ENCODE measurements at regions not wholly inside any gene's neighbourhood (a gene's known extent, or its start where the extent isn't known, plus 50 kb on each side); places are given as distances from the start of the nearest gene placed in this dataset.
"Not testable (repeated sequence)": the region's sequence is repeated elsewhere in the genome, so short reads cannot be mapped to it uniquely, and the experiment has no call there.

DNA sequence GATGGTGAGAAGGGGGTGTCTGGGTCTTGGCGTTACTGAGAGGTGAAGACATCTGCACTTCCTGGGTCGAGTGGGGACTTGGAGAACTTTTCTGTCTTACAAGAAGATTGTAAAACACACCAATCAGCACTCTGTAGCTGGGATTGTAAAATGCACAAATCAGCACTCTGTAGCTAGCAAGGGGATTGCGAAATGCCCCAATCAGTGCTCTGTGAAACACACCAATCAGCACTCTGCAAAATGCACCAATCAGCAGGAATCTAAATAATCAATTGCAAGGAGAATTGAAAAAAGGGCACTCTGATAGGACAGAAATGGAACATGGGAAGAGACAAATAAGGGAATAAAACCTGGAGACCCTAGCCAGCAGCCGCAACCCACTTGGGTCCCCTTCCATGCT lies 376.1 kb upstream of the SFSWAP start:
- no peaks in the 10 kb centered on the region for H3K4me1 ChIP-seq
- TF ChIP-seq POLR2A (IDR thresholded peaks at IDR 0.05) (no peak), POLR2AphosphoS5 (IDR thresholded peaks at IDR 0.05) (no peak), EP300 (IDR thresholded peaks at IDR 0.05) (no peak)
- TF ChIP-seq, protein P1, sequence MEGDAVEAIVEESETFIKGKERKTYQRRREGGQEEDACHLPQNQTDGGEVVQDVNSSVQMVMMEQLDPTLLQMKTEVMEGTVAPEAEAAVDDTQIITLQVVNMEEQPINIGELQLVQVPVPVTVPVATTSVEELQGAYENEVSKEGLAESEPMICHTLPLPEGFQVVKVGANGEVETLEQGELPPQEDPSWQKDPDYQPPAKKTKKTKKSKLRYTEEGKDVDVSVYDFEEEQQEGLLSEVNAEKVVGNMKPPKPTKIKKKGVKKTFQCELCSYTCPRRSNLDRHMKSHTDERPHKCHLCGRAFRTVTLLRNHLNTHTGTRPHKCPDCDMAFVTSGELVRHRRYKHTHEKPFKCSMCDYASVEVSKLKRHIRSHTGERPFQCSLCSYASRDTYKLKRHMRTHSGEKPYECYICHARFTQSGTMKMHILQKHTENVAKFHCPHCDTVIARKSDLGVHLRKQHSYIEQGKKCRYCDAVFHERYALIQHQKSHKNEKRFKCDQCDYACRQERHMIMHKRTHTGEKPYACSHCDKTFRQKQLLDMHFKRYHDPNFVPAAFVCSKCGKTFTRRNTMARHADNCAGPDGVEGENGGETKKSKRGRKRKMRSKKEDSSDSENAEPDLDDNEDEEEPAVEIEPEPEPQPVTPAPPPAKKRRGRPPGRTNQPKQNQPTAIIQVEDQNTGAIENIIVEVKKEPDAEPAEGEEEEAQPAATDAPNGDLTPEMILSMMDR (IDR thresholded peaks at IDR 0.05), result no peak
- H3K36me3 ChIP-seq, result no peaks in the 10 kb centered on the region
- intact Hi-C loops (cut with DNase I), result no loop called here
- H3K4me3 ChIP-seq, result no peak overlapping the region
- H3K9me3 ChIP-seq, result no peaks in the 10 kb centered on the region
- no peak for DNase-seq
- no peaks in the 10 kb centered on the region for H3K27me3 ChIP-seq
- 50 to 72% methylated on average over 4 of the region's 4 CpGs for WGBS, 2 donors
- no peak overlapping the region for H3K27ac ChIP-seq

DNA sequence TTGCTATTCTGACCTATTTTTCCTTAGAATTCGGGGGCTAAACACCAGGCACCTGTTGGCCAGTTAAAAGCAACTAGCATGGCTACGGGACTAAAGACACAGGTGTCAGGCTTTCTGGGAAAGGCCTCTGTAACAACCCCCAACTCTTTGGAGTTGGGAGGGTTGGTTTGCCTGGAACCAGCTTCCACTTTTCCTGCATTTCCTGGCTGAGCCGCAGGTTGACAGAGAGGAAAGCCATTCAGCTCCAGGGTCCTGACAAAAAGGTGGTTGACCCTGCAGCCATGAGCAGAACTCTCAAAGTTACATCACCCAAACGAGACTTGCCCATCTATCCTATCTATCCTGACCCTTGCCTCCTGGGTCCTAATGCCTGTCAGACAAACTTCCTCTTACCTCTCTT lies 375.4 kb upstream of the SFSWAP start:
- intact Hi-C loops (cut with DNase I), result no loop called here
- DNase-seq, result no peak
- WGBS, 2 donors, result 52 to 65% methylated on average over 4 of the region's 4 CpGs
- no peak overlapping the region for H3K27ac ChIP-seq
- no peak overlapping the region for H3K4me3 ChIP-seq
- H3K36me3 ChIP-seq, result no peaks in the 10 kb centered on the region
- H3K9me3 ChIP-seq, result no peaks in the 10 kb centered on the region
- no peaks in the 10 kb centered on the region for H3K4me1 ChIP-seq
- no peaks in the 10 kb centered on the region for H3K27me3 ChIP-seq
- no peak for TF ChIP-seq POLR2A (IDR thresholded peaks at IDR 0.05)
- no peak for TF ChIP-seq POLR2AphosphoS5 (IDR thresholded peaks at IDR 0.05)

DNA sequence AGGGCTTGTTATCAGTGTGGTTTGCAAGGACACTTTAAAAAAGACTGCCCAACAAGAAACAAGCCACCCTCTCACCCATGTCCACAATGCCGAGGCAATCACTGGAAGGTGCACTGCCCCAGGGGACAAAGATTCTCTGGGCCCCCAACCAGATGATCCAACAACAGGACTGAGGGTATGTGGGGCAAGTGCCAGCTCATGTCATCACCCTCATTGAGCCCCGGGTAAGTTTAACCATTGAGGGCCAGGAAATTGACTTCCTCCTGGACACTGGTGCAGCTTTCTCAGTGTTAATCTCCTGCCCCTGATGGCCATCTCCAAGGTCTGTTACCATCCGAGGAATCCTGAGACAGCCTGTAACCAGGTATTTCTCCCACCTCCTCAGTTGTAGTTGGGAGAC lies 373.0 kb upstream of the SFSWAP start:
- H3K4me3 ChIP-seq; H3K9me3 ChIP-seq; DNase-seq; H3K27ac ChIP-seq; intact Hi-C loops (cut with DNase I); H3K27me3 ChIP-seq; H3K4me1 ChIP-seq; H3K36me3 ChIP-seq: not testable (repeated sequence)
- 66 to 68% methylated on average over 3 of the region's 3 CpGs for WGBS, 2 donors

DNA sequence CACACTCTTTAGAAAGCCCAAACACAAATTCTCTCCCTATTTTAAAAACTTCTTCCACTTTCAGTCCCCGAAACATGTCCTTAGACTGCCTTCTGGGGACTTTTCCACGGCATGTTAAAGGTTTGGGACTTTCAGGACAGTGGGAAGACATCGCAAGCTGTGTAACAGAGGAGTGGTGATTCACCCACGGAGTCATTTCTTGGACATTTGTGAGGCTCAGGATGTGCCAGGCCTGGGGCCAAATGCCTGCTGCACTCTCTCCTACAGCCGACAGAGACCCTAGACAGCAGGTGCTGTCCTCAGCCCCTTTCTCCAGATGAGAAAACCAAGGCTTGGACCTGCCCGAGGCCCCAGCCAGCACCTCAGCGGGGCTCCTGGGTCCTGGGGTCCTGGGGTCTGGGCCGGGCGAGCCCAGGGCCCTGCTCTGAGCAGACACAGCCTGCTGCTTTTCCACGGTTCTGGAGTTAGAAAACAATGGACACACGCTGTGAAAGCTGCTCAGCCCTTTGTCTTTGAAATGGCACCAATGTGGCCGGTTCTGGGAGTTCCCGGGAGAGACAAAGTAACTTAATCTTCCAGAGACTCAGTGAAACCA lies 370.2 kb upstream of the SFSWAP start:
- Histone ChIP-seq H3K9me3 (no peaks in the 10 kb centered on the region), H3K27ac (no peak overlapping the region), H3K4me1 (no peaks in the 10 kb centered on the region), H3K27me3 (no peaks in the 10 kb centered on the region), H3K4me3 (no peak overlapping the region), H3K36me3 (no peaks in the 10 kb centered on the region)
- intact Hi-C loops (cut with DNase I), result no loop called here
- no peak for DNase-seq
- 78 to 85% methylated on average over 13 of the region's 13 CpGs for WGBS, 2 donors
- TF ChIP-seq EP300 (IDR thresholded peaks at IDR 0.05) (no peak), POLR2AphosphoS5 (IDR thresholded peaks at IDR 0.05) (no peak), POLR2A (IDR thresholded peaks at IDR 0.05) (no peak)
- TF ChIP-seq, protein P1 (IDR thresholded peaks at IDR 0.05), result no peak

DNA sequence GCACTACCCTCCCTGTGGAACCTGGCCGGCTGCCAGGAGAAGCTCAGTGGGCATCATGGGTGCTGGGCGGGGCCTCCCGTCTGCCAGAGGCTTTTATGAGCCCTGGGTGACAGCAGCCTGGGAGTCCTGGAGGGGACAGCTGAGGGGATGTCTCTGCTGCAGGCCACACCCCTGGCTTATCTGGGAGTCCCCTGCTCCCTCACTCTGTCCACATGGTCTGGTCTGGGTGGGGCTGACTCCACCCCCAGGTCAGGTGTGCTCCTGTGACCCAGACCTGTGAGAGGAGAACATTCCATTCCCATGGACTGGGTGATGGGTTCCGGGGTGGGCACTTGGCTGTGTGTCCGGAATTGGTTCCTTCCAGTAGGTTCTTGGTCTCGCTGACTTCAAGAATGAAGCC lies 369.3 kb upstream of the SFSWAP start:
- WGBS, 2 donors, result 41 to 65% methylated on average over 6 of the region's 6 CpGs

DNA sequence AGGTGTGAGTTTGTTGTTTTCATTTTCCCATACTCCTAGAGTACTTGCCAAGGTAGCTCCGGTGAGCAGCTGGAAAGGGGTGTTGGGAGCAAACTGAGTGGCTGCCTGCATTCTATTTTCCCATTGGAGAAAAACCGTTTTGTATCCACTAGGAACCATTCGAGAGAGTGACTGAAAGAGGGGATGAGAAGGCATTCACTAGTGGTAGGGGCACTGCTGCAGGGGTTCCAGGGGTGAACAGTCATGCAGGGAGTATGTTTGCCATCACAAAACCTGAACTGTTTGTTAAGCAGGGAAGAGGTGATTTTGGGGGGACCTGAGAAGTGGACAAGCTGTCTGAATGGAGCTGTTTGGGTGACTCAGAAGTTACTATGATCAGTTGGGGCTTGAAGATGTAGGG lies 367.5 kb upstream of the SFSWAP start:
- H3K36me3 ChIP-seq; H3K4me1 ChIP-seq; H3K4me3 ChIP-seq; H3K9me3 ChIP-seq; H3K27ac ChIP-seq; intact Hi-C loops (cut with DNase I); DNase-seq: not testable (repeated sequence)
- 74 to 78% methylated on average over 3 of the region's 3 CpGs for WGBS, 2 donors
- peaks cover 0 to 23% (median 9%) of the 10 kb centered on the region in 3 donors for H3K27me3 ChIP-seq

More for the DNA sequence above, 369.3 kb upstream of the SFSWAP start:
- H3K4me3 ChIP-seq; H3K27ac ChIP-seq; H3K27me3 ChIP-seq; H3K4me1 ChIP-seq; DNase-seq; H3K9me3 ChIP-seq; H3K36me3 ChIP-seq; intact Hi-C loops (cut with DNase I): not testable (repeated sequence)

DNA sequence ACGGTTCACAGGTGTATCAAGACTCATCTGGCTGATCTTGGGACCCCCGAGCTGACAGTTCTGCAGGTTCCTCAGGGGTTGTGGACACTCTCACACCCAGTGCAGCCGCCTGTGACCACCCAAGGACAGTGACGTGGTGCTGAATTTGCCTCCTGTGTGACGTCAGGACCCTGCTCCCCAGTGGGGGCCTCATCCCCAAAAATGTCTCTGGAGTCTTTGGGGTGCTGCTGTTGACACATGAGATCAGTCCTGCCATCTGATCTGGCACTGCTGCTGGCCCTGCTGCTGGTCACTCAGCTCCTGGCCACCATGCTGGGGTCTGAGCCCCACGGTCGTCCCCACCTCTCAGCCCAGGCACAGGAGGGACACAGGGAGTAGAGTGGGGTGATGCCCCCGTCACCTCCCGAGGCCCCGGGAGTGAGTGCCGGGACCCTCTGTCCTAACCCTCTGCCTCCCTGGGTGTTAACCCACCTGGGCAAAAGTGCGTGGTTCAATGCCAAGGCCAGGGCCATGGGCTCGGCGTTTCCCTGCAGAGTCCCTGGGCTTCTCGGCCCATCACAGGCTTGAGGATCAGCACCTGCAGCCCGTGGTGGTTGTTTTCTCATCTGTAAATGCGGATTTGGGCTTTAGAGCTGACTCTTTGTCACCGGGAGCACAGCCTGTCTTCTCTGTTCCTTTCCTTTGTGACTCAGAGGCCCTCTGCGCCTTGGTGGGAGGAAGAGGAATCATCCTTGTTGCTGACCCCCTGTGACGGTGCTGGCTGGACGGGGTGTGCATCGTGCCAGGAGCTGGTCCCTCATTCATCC lies 366.0 kb upstream of the SFSWAP start:
- H3K9me3 ChIP-seq; DNase-seq; H3K36me3 ChIP-seq; H3K27ac ChIP-seq; H3K4me3 ChIP-seq; H3K4me1 ChIP-seq; intact Hi-C loops (cut with DNase I): not testable (repeated sequence)
- peaks cover 0 to 37% (median 9%) of the 10 kb centered on the region in 3 donors for H3K27me3 ChIP-seq
- WGBS, 2 donors, result 72 to 75% methylated on average over 22 of the region's 22 CpGs
